ENCODE measurements at regions not wholly inside any gene's neighbourhood (a gene's known extent, or its start where the extent isn't known, plus 50 kb on each side); places are given as distances from the start of the nearest gene placed in this dataset.

DNA sequence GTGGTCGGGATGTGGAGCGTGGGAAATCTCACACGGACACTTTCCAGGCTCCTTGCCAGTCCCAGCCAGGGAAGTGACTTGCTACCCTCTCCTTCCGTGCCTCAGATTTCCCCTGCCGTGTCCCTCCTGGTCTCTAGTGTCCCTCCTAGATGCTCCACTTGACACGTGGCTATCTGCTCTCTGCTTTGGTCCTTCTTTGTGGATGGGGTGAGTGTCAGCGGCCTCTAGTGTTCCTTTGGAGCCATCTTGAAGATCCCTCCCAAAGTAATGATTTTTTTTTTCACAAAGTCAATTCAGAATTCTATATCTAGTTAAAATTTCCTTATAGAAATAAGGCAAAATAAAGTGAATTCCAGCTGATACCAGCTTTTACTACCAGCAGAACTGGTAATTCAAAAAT, 117.7 kb downstream of the MRPL36 start:
- no peak for TF ChIP-seq SP1 (IDR thresholded peaks at IDR 0.05; ENCODE audit: low read depth)
- no peak for TF ChIP-seq EZH2 (IDR thresholded peaks at IDR 0.05)
- no peak for TF ChIP-seq EZH2phosphoT487 (IDR thresholded peaks at IDR 0.05; ENCODE audit: borderline replicate concordance)
- TF ChIP-seq, protein P1, sequence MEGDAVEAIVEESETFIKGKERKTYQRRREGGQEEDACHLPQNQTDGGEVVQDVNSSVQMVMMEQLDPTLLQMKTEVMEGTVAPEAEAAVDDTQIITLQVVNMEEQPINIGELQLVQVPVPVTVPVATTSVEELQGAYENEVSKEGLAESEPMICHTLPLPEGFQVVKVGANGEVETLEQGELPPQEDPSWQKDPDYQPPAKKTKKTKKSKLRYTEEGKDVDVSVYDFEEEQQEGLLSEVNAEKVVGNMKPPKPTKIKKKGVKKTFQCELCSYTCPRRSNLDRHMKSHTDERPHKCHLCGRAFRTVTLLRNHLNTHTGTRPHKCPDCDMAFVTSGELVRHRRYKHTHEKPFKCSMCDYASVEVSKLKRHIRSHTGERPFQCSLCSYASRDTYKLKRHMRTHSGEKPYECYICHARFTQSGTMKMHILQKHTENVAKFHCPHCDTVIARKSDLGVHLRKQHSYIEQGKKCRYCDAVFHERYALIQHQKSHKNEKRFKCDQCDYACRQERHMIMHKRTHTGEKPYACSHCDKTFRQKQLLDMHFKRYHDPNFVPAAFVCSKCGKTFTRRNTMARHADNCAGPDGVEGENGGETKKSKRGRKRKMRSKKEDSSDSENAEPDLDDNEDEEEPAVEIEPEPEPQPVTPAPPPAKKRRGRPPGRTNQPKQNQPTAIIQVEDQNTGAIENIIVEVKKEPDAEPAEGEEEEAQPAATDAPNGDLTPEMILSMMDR (IDR thresholded peaks at IDR 0.05 in 2 of 3, conservative IDR thresholded peaks at IDR 0.05 in 1 of 3; ENCODE audit: borderline replicate concordance in 1 of 3, insufficient read depth in 1 of 3, low read depth in 2 of 3, low read length in 2 of 3), result no peak
- TF ChIP-seq YY1 (IDR thresholded peaks at IDR 0.05; ENCODE audit: extremely low read depth, insufficient replicate concordance, low read depth, low read length), result no peak
